Progenitor cell of endocrine pancreas (in vitro differentiated cells): ENCODE measurements at regions not wholly inside any gene's neighbourhood (a gene's known extent, or its start where the extent isn't known, plus 50 kb on each side); places are given as distances from the start of the nearest gene placed in this dataset.
A peak's percentile ranks its signal among the peaks of the same experiment; 100 is the strongest.

Experiments
- DNase-seq: peaks from one replicate; pipeline ENCODE4 v3.0.0; 2021; ENCODE audit warnings: low spot score; ENCODE audit not compliant: unreplicated experiment
- H3K27ac Mint-ChIP-seq: 2 replicates; pipeline ENCODE4 v1.8.0; 2021; ENCODE audit warnings: mild to moderate bottlenecking, moderate library complexity, mixed read lengths
- H3K27me3 Mint-ChIP-seq: 2 replicates; pipeline ENCODE4 v1.8.0; 2021; ENCODE audit warnings: mixed read lengths
- H3K36me3 Mint-ChIP-seq: 2 replicates; pipeline ENCODE4 v1.8.0; 2022; ENCODE audit warnings: mixed read lengths; ENCODE audit not compliant: insufficient read depth
- H3K4me1 Mint-ChIP-seq: 2 replicates; pipeline ENCODE4 v1.8.0; 2021; ENCODE audit warnings: low read depth, mixed read lengths
- H3K4me3 Mint-ChIP-seq: 2 replicates; pipeline ENCODE4 v1.8.0; 2021; ENCODE audit warnings: low read depth, mild to moderate bottlenecking, moderate library complexity, mixed read lengths
- H3K9me3 Mint-ChIP-seq: 2 replicates; pipeline ENCODE4 v1.8.0; 2021; ENCODE audit warnings: low read depth, mixed read lengths
- CTCF ChIP-seq: fragments of 200-600 bp; sonication (generic); IDR thresholded peaks from one replicate; pipeline ENCODE4 v1.5.0; 2021; ENCODE audit warnings: antibody characterized with exemption, mild to moderate bottlenecking; ENCODE audit not compliant: unreplicated experiment

GRCh38 chr17:31597646-31598398, 206.3 kb downstream of the RAB11FIP4 start:
- H3K27me3 Mint-ChIP-seq: no peaks in the 10 kb centered on the region
- no peak for TF ChIP-seq CTCF
- peaks cover 2% of the 10 kb centered on the region for H3K36me3 Mint-ChIP-seq
- DNase-seq: no peak
- peaks cover 14% of the 10 kb centered on the region for H3K4me1 Mint-ChIP-seq
- no peaks in the 10 kb centered on the region for H3K9me3 Mint-ChIP-seq
- H3K27ac Mint-ChIP-seq: no peak overlapping the region
- H3K4me3 Mint-ChIP-seq: no peak overlapping the region

- no peak overlapping the region for H3K4me3 Mint-ChIP-seq
- H3K4me1 Mint-ChIP-seq: peaks cover 14% of the 10 kb centered on the region
These were observed 205.2 kb downstream of the RAB11FIP4 start for GRCh38 chr17:31596382-31597323.

GRCh38 chr17:31595666-31596381, 204.3 kb downstream of the RAB11FIP4 start:
- Mint-ChIP-seq H3K27me3 (no peaks in the 10 kb centered on the region), H3K9me3 (no peaks in the 10 kb centered on the region), H3K4me3 (no peak overlapping the region), H3K27ac (peak overlapping the region; percentile 73), H3K4me1 (peaks cover 14% of the 10 kb centered on the region), H3K36me3 (peaks cover 3% of the 10 kb centered on the region)
- no peak for DNase-seq
- TF ChIP-seq CTCF: no peak

More at GRCh38 chr17:31596382-31597323, 205.2 kb downstream of the RAB11FIP4 start:
- no peak for DNase-seq
- Mint-ChIP-seq H3K9me3 (no peaks in the 10 kb centered on the region), H3K27ac (no peak overlapping the region), H3K27me3 (no peaks in the 10 kb centered on the region), H3K36me3 (peaks cover 3% of the 10 kb centered on the region)
- no peak for TF ChIP-seq CTCF

DNA sequence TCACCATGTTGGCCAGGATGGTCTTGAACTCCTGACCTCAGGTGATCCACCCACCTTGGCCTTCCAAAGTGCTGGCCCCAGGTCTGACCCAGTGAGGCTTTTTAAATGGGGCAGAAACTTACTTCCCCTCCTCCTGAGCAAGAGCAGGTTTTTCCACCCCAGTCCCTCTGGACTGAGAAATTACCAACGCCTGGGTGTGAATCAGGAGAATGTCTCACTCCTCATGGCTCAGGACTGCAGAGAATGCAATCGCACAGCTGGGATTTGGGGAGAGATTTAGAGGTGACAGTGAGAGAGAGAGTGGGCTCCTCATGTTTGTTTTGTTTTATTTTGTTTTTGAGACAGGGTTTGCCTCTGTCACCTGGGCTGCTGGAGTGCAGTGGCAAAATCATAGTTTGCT, 203.6 kb downstream of the RAB11FIP4 start:
- Mint-ChIP-seq H3K4me3 (no peak overlapping the region), H3K4me1 (peaks cover 14% of the 10 kb centered on the region), H3K27me3 (no peaks in the 10 kb centered on the region), H3K27ac (no peak overlapping the region), H3K36me3 (peaks cover 3% of the 10 kb centered on the region), H3K9me3 (no peaks in the 10 kb centered on the region)
- no peak for DNase-seq
- TF ChIP-seq CTCF: no peak

GRCh38 chr17:31594416-31594815, 202.9 kb downstream of the RAB11FIP4 start:
- Mint-ChIP-seq H3K27me3 (no peaks in the 10 kb centered on the region), H3K4me3 (no peak overlapping the region), H3K36me3 (peaks cover 3% of the 10 kb centered on the region), H3K27ac (no peak overlapping the region), H3K4me1 (peaks cover 11% of the 10 kb centered on the region), H3K9me3 (no peaks in the 10 kb centered on the region)
- TF ChIP-seq CTCF: no peak
- DNase-seq: no peak
